H9 (cell line): ENCODE measurements at regions not wholly inside any gene's neighbourhood (a gene's known extent, or its start where the extent isn't known, plus 50 kb on each side); places are given as distances from the start of the nearest gene placed in this dataset.

Experiments used
- DNase-seq: peaks from one replicate; pipeline ENCODE4 v3.0.0-alpha.2; 2017
- H2AFZ ChIP-seq: one replicate; pipeline ENCODE4 v1.6.1; 2013; ENCODE audit warnings: mild to moderate bottlenecking, low read length, control low read depth, moderate library complexity
- H2AK5ac ChIP-seq: 2 replicates; pipeline ENCODE4 v1.6.1; 2013; ENCODE audit warnings: low read length, control low read depth, mixed read lengths; ENCODE audit not compliant: insufficient read length
- H2BK120ac ChIP-seq: one replicate; pipeline ENCODE4 v1.6.1; 2013; ENCODE audit warnings: low read depth, mild to moderate bottlenecking, low read length, control low read depth, inconsistent platforms; ENCODE audit not compliant: poor library complexity, severe bottlenecking
- H2BK12ac ChIP-seq: 2 replicates; pipeline ENCODE4 v1.6.1; 2013; ENCODE audit warnings: low read length, control low read depth, mixed read lengths, low read depth; ENCODE audit not compliant: insufficient read length
- H2BK15ac ChIP-seq: 2 replicates; pipeline ENCODE4 v1.6.1; 2013; ENCODE audit warnings: low read depth, low read length, control low read depth
- H2BK20ac ChIP-seq: one replicate; pipeline ENCODE4 v1.6.1; 2013; ENCODE audit warnings: low read depth, mild to moderate bottlenecking, low read length, control low read depth, inconsistent platforms; ENCODE audit not compliant: poor library complexity, severe bottlenecking
- H2BK5ac ChIP-seq: 2 replicates; pipeline ENCODE4 v1.6.1; 2013; ENCODE audit warnings: low read length, control low read depth, mixed read lengths; ENCODE audit not compliant: insufficient read length
- H3K14ac ChIP-seq: 2 replicates; pipeline ENCODE4 v1.6.1; 2013; ENCODE audit warnings: low read length, control low read depth; ENCODE audit not compliant: insufficient read depth
- H3K18ac ChIP-seq: 2 replicates; pipeline ENCODE4 v1.6.1; 2013; ENCODE audit warnings: low read depth, mild to moderate bottlenecking, mixed read lengths, low read length, control low read depth; ENCODE audit not compliant: insufficient read length
- H3K23ac ChIP-seq: 2 replicates; pipeline ENCODE4 v1.6.1; 2013; ENCODE audit warnings: low read length, control low read depth, mixed read lengths, low read depth; ENCODE audit not compliant: insufficient read length
- H3K23me2 ChIP-seq: 2 replicates; pipeline ENCODE4 v1.6.1; 2013; ENCODE audit warnings: low read depth, mild to moderate bottlenecking, mixed read lengths, low read length, control low read depth; ENCODE audit not compliant: insufficient read length, poor library complexity, severe bottlenecking
- H3K27ac ChIP-seq: 2 replicates; pipeline ENCODE4 v1.5.1; 2013; ENCODE audit warnings: low read length, control low read depth, mixed read lengths, low read depth; ENCODE audit not compliant: insufficient read length
- H3K27me3 ChIP-seq: 2 replicates; pipeline ENCODE4 v1.6.1; 2013; ENCODE audit warnings: low read length, control low read depth, inconsistent platforms; ENCODE audit not compliant: insufficient read depth
- H3K4ac ChIP-seq: 2 replicates; pipeline ENCODE4 v1.6.1; 2013; ENCODE audit warnings: low read depth, mild to moderate bottlenecking, control low read depth, inconsistent platforms, low read length, moderate library complexity
- H3K4me1 ChIP-seq: 2 replicates; pipeline ENCODE4 v1.6.1; 2013; ENCODE audit warnings: low read length, control low read depth, inconsistent platforms; ENCODE audit not compliant: insufficient read depth
- H3K4me2 ChIP-seq: 2 replicates; pipeline ENCODE4 v1.6.1; 2013; ENCODE audit warnings: low read length, control low read depth, mixed read lengths; ENCODE audit not compliant: insufficient read length, insufficient read depth
- H3K56ac ChIP-seq: 2 replicates; pipeline ENCODE4 v1.6.1; 2013; ENCODE audit warnings: low read depth, mild to moderate bottlenecking, mixed read lengths, low read length, control low read depth; ENCODE audit not compliant: insufficient read length
- H3K79me1 ChIP-seq: 2 replicates; pipeline ENCODE4 v1.6.1; 2013; ENCODE audit warnings: low read depth, mild to moderate bottlenecking, moderate library complexity, low read length, control low read depth, inconsistent platforms; ENCODE audit not compliant: insufficient read depth, poor library complexity, severe bottlenecking
- H3K79me2 ChIP-seq: 2 replicates; pipeline ENCODE4 v1.6.1; 2013; ENCODE audit warnings: low read length, control low read depth, inconsistent platforms; ENCODE audit not compliant: insufficient read depth
- H3K9ac ChIP-seq: 2 replicates; pipeline ENCODE4 v1.6.1; 2013; ENCODE audit warnings: low read length, control low read depth, mixed read lengths; ENCODE audit not compliant: insufficient read length; ENCODE audit errors: extremely low read depth
- H3K9me3 ChIP-seq: one replicate; pipeline ENCODE4 v1.6.1; 2013; ENCODE audit warnings: low read depth, low read length, inconsistent platforms; ENCODE audit not compliant: control insufficient read depth
- H3T11ph ChIP-seq: one replicate; pipeline ENCODE4 v1.6.1; 2013; ENCODE audit warnings: mild to moderate bottlenecking, low read length, control low read depth, inconsistent platforms
- H4K20me1 ChIP-seq: one replicate; pipeline ENCODE4 v1.6.1; 2013; ENCODE audit not compliant: control insufficient read depth, insufficient read length, insufficient read depth
- H4K5ac ChIP-seq: 2 replicates; pipeline ENCODE4 v1.6.1; 2013; ENCODE audit warnings: low read depth, mild to moderate bottlenecking, mixed read lengths, low read length, control low read depth; ENCODE audit not compliant: insufficient read length
- H4K8ac ChIP-seq: replicated peaks from 2 replicates; pipeline ENCODE4 v1.6.1; 2013; ENCODE audit warnings: low read length, control low read depth, mixed read lengths, low read depth; ENCODE audit not compliant: insufficient read length
- H4K91ac ChIP-seq: 2 replicates; pipeline ENCODE4 v1.6.1; 2013; ENCODE audit warnings: low read depth, mild to moderate bottlenecking, moderate library complexity, mixed read lengths, low read length, control low read depth; ENCODE audit not compliant: insufficient read length
- H3K27ac Mint-ChIP-seq, 3 experiments: 2 replicates in 2 of 3; 3 replicates in 1 of 3; pipeline ENCODE4 v1.8.0; 2020 to 2021; ENCODE audit warnings: mixed read lengths in 3 of 3, mild to moderate bottlenecking in 1 of 3, moderate library complexity in 1 of 3
- H3K27me3 Mint-ChIP-seq: 2 replicates; pipeline ENCODE4 v1.8.0; 2021; ENCODE audit warnings: low read depth, mild to moderate bottlenecking, moderate library complexity, mixed read lengths
- H3K36me3 Mint-ChIP-seq, 3 experiments: 2 replicates in 2 of 3; 3 replicates in 1 of 3; pipeline ENCODE4 v1.8.0; 2020 to 2021; ENCODE audit warnings: low read depth in 3 of 3, mixed read lengths in 3 of 3; ENCODE audit not compliant: insufficient read depth in 1 of 3
- H3K4me1 Mint-ChIP-seq, 2 experiments: 2 replicates each; pipeline ENCODE4 v1.8.0; 2020; ENCODE audit warnings: mixed read lengths in 2 of 2
- H3K4me3 Mint-ChIP-seq, 2 experiments: 2 replicates in 1 of 2; 3 replicates in 1 of 2; pipeline ENCODE4 v1.8.0; 2020 to 2021; ENCODE audit warnings: mild to moderate bottlenecking in 2 of 2, mixed read lengths in 2 of 2, moderate library complexity in 1 of 2
- H3K9me3 Mint-ChIP-seq, 2 experiments: 2 replicates in 1 of 2; 3 replicates in 1 of 2; pipeline ENCODE4 v1.8.0; 2020; ENCODE audit warnings: mild to moderate bottlenecking in 2 of 2, mixed read lengths in 2 of 2, moderate library complexity in 1 of 2
- WGBS: extraction: QIAGEN DNeasy Blood & Tissue Kit; methylation state at CpG from one replicate; pipeline ENCODE4 v1.1.7; 2013; ENCODE audit warnings: missing lambda C conversion rate, low lambda C conversion rate, mixed read lengths; ENCODE audit not compliant: insufficient read length; ENCODE audit errors: extremely low coverage; 5-methylcytosine and 5-hydroxymethylcytosine counted together
- TF ChIP-seq, protein P1 (sequence below): fragments of 200-600 bp; sonication (generic); conservative IDR thresholded peaks from 3 replicates; pipeline ENCODE4 v1.8.0; 2021; ENCODE audit warnings: antibody characterized with exemption, mild to moderate bottlenecking

DNA sequence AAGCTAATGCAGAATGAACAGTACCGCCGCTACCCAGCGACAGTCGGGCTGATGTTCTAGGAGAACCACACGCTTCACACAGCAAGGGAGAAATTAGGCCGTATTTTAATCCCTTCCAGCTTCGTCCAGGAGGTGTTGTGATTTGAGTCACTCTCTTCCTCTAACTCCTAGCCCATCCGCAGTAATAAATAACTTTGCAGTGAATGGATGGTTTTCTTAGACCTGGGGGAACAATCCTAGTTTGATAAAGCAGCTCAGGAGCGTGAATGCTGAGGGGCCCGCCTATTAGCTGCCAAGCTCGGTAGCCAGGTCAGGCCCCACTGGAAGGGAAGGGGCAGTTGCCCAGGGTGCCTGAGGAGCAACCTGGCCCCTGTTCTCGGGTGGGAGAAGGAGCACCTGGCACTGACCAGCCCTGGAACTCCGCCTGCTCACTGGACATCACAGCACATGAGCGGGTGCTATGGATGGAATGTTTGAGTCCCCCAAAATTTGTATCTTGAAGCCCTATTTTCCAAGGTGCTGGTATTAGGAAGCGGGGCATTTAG lies 146.0 kb upstream of the AFDN start:
- no peak overlapping the region for H3K56ac ChIP-seq
- no peak overlapping the region for H3K4me3 Mint-ChIP-seq
- WGBS, result no CpG with 5 or more reads among the region's 15 CpGs

More for the DNA sequence above, 146.0 kb upstream of the AFDN start:
- Histone ChIP-seq H3K9me3 (no peaks in the 10 kb centered on the region), H3K14ac (no peak overlapping the region), H4K20me1 (no peaks in the 10 kb centered on the region), H2BK5ac (no peak overlapping the region), H3K23ac (no peak overlapping the region), H3K9ac (no peak overlapping the region), H2AK5ac (no peak overlapping the region), H3K18ac (no peak overlapping the region), H3K79me1 (no peaks in the 10 kb centered on the region), H2BK20ac (no peak overlapping the region), H3K79me2 (no peaks in the 10 kb centered on the region), H2BK12ac (no peak overlapping the region), H2BK15ac (no peak overlapping the region), H3T11ph (no peak overlapping the region), H4K91ac (no peak overlapping the region), H3K27ac (no peak overlapping the region), H2BK120ac (no peak overlapping the region), H3K23me2 (peaks cover 5% of the 10 kb centered on the region), H4K8ac (no peak overlapping the region), H3K4me1 (peaks cover 3% of the 10 kb centered on the region), H3K4me2 (no peak overlapping the region), H3K27me3 (no peaks in the 10 kb centered on the region), H2AFZ (no peak overlapping the region), H3K4ac (no peak overlapping the region), H4K5ac (no peak overlapping the region)
- no peak for DNase-seq
- H3K27ac Mint-ChIP-seq, result no peak overlapping the region; a peak in 1 of 7 replicates
- H3K27me3 Mint-ChIP-seq, result peaks cover 72% of the 10 kb centered on the region
- TF ChIP-seq, protein P1, sequence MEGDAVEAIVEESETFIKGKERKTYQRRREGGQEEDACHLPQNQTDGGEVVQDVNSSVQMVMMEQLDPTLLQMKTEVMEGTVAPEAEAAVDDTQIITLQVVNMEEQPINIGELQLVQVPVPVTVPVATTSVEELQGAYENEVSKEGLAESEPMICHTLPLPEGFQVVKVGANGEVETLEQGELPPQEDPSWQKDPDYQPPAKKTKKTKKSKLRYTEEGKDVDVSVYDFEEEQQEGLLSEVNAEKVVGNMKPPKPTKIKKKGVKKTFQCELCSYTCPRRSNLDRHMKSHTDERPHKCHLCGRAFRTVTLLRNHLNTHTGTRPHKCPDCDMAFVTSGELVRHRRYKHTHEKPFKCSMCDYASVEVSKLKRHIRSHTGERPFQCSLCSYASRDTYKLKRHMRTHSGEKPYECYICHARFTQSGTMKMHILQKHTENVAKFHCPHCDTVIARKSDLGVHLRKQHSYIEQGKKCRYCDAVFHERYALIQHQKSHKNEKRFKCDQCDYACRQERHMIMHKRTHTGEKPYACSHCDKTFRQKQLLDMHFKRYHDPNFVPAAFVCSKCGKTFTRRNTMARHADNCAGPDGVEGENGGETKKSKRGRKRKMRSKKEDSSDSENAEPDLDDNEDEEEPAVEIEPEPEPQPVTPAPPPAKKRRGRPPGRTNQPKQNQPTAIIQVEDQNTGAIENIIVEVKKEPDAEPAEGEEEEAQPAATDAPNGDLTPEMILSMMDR, result no peak
- H3K9me3 Mint-ChIP-seq, result peaks cover 0 to 3% of the 10 kb centered on the region in 2 experiments; a peak in 1 of 5 replicates
- peaks cover 0 to 5% (median 0%) of the 10 kb centered on the region in 3 experiments; a peak in 3 of 7 replicates for H3K36me3 Mint-ChIP-seq
- peaks cover 51 to 52% of the 10 kb centered on the region in 2 experiments for H3K4me1 Mint-ChIP-seq
